Fibroblast of pulmonary artery (primary cell): ENCODE measurements at regions not wholly inside any gene's neighbourhood (a gene's known extent, or its start where the extent isn't known, plus 50 kb on each side); places are given as distances from the start of the nearest gene placed in this dataset.

Experiments
- DNase-seq: peaks from one replicate; pipeline ENCODE4 v3.0.0-alpha.2; 2010; ENCODE audit warnings: low read depth
- H3K4me3 ChIP-seq: replicated peaks from 2 replicates; pipeline ENCODE4 v1.5.1; 2011; ENCODE audit warnings: low read depth, mild to moderate bottlenecking, control low read depth, low read length, moderate library complexity
- CTCF ChIP-seq: IDR thresholded peaks from 2 replicates; pipeline ENCODE4 v1.5.1; 2011; ENCODE audit warnings: mild to moderate bottlenecking, control low read depth, low read length, inconsistent platforms; ENCODE audit errors: missing control alignments

GRCh38 chr11:105219670-105220069 is 80.1 kb upstream of the CARD18 start:
- no peak for DNase-seq
- TF ChIP-seq CTCF, result no peak
- no peak overlapping the region for H3K4me3 ChIP-seq

GRCh38 chr11:105219269-105219668 is 79.7 kb upstream of the CARD18 start:
- no peak for DNase-seq
- TF ChIP-seq CTCF, result no peak
- no peak overlapping the region for H3K4me3 ChIP-seq

GRCh38 chr11:105215528-105215927 is 76.0 kb upstream of the CARD18 start:
- no peak for TF ChIP-seq CTCF
- DNase-seq, result no peak
- no peak overlapping the region for H3K4me3 ChIP-seq

GRCh38 chr11:105211806-105212554 is 72.4 kb upstream of the CARD18 start:
- H3K4me3 ChIP-seq, result no peak overlapping the region
- DNase-seq, result peak; percentile 39
- TF ChIP-seq CTCF, result no peak

DNA sequence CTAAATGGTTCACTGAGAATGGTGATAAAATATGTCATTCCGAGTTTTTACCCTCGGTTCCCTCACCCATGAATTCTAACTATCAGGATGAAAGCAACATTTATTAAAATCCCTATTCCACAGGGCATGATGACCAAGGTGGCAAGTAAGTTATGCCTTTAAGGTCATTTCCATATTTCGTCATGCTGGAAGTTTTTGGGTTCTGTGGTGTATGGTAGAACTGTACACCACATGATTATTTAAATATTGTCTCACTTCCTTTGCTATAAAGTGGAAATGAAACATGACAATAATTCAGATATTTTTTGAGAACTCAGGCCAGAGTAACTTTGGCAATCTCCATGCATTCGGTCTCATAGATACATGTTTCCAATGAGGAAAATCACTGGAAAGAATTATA is 68.5 kb upstream of the CARD18 start:
- H3K4me3 ChIP-seq, result no peak overlapping the region
- no peak for TF ChIP-seq CTCF
- DNase-seq, result no peak

DNA sequence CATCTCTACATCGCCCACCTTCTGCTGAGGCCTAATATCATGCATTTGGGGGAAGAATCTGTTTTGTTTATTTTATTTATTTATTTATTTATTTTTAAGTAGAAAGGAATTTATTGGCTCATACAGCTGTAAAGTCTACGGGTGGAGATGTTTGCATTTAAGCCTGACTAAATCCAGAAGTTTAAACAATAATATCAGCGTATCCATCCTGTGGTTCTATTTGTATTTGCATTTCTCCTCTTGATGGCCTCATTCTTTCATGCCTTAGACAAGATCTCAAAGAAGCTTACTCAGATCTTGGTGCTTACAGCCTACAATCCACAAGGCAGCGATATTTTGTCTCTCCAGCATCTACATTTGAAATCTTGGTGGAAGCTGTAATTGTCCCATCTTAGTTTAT is 67.1 kb upstream of the CARD18 start:
- DNase-seq, result no peak
- TF ChIP-seq CTCF, result no peak
- no peak overlapping the region for H3K4me3 ChIP-seq

GRCh38 chr11:105204636-105205035 is 65.1 kb upstream of the CARD18 start:
- H3K4me3 ChIP-seq, result no peak overlapping the region
- no peak for DNase-seq
- TF ChIP-seq CTCF, result no peak
